Gastroesophageal sphincter (tissue), 3 donors: ENCODE measurements at regions not wholly inside any gene's neighbourhood (a gene's known extent, or its start where the extent isn't known, plus 50 kb on each side); places are given as distances from the start of the nearest gene placed in this dataset.

Experiments used
- EP300 ChIP-seq: sonication (generic); formaldehyde crosslinking; IDR thresholded peaks from one replicate; pipeline ENCODE4 v1.6.1; 2017; ENCODE audit warnings: antibody characterized with exemption, mild to moderate bottlenecking
- POLR2A ChIP-seq, 2 donors: fragments of 450-650 bp; IDR thresholded peaks; one replicate each; pipeline ENCODE4 v1.6.1; 2017; ENCODE audit warnings: antibody characterized with exemption in 2 of 2, mild to moderate bottlenecking in 2 of 2, moderate library complexity in 1 of 2
- TF ChIP-seq, protein P1 (sequence below), 4 experiments: fragments of 200-600 bp in 2 of 4; fragments of 450-650 bp in 2 of 4; sonication (generic) in 1 of 4; IDR thresholded peaks; one replicate each; pipeline ENCODE4 v1.5.1; 2017 to 2019; ENCODE audit warnings: antibody characterized with exemption in 4 of 4, mild to moderate bottlenecking in 2 of 4, moderate library complexity in 2 of 4

- TF ChIP-seq POLR2A (IDR thresholded peaks at IDR 0.05) = no peak
- TF ChIP-seq, protein P1, sequence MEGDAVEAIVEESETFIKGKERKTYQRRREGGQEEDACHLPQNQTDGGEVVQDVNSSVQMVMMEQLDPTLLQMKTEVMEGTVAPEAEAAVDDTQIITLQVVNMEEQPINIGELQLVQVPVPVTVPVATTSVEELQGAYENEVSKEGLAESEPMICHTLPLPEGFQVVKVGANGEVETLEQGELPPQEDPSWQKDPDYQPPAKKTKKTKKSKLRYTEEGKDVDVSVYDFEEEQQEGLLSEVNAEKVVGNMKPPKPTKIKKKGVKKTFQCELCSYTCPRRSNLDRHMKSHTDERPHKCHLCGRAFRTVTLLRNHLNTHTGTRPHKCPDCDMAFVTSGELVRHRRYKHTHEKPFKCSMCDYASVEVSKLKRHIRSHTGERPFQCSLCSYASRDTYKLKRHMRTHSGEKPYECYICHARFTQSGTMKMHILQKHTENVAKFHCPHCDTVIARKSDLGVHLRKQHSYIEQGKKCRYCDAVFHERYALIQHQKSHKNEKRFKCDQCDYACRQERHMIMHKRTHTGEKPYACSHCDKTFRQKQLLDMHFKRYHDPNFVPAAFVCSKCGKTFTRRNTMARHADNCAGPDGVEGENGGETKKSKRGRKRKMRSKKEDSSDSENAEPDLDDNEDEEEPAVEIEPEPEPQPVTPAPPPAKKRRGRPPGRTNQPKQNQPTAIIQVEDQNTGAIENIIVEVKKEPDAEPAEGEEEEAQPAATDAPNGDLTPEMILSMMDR (IDR thresholded peaks at IDR 0.05) = no peak
- no peak for TF ChIP-seq EP300
These were observed 276.0 kb downstream of the SOX2 start for GRCh38 chr3:181987736-181988135.
